Frontal cortex (tissue), 3 donors: ENCODE measurements at regions not wholly inside any gene's neighbourhood (a gene's known extent, or its start where the extent isn't known, plus 50 kb on each side); places are given as distances from the start of the nearest gene placed in this dataset.

Experiments used
- DNase-seq, 2 donors: peaks; one replicate each; pipeline ENCODE4 v3.0.0; 2012; ENCODE audit warnings: low spot score in 2 of 2
- FAIRE-seq: peaks from 2 replicates; lab custom pipeline; 2012; peaks lifted over from hg19 to GRCh38; lab: Jason Lieb, UNC
- donor health status: control.
- donor health status: control.
- donor health status: control.

DNA sequence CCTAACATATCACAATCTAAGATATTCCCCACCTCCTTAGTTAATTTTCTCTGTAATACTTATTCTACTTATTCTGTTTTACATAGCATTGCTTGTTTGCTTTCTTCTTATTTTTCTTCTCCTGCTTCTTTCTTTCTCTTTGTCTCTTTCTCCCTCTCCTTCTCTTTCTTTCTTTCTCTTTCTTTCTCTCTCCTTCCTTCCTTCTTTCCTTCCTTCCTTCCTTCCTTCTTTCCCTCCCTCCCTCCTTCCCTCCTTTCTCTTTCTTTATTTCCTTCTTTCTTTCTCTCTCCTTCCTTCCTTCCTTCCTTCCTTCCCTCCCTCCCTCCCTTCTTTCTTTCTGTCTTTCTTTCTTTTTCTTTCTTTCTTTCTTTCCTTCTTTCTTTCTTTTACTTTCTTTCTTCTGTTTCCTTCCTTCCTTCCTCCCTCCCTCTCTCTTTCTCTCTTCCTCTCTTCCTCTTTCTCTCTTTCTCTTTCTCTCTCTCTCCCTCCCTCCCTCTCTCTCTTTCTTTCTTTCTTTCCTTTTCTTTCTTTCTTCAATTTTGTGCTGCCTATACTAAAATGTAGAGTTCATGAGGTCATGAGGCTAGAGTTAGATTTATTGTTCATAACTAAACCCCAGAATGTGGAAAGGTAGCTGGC lies 445.4 kb downstream of the GATA3 start:
- FAIRE-seq, result no peak
- no peak for DNase-seq

DNA sequence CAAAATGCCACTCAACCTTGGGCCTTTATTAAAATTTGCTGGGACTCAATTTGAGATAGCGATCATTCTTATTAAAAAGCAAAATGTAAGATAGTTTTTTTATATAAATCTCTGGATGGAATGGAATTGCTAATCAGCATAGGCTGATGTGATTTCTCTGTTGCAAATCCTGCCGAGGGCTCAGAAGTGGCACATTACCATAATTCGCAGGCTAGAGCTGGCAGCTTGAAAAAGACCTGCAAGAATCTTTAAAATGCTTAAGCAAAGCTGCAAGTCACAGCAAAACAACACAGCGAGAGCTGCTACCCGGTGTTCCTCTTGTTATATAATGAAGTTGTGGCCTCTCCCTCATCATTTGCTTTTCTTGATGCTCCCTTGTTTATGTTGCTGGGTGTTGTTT lies 448.1 kb downstream of the GATA3 start:
- no peak for FAIRE-seq
- no peak for DNase-seq

DNA sequence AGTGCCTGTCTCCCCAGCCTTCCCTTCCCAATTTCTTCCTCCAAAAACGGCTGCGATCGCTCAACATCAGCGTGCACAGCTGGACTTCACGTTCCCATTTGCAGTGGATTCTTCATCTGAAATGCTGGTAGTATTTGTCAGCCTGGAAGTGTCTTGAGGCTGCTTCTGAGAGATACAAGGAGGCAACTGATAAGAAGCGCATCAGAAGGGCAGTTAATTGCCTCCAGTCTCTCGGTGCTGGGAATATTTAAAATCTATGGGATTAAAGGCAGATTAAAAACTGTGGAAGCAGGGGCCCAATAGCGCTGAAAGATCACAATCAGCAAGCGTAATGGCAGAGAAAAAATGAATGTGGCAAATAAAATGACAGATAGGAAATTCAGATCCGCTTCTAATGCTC lies 450.0 kb downstream of the GATA3 start:
- FAIRE-seq (no peak), DNase-seq (no peak)

DNA sequence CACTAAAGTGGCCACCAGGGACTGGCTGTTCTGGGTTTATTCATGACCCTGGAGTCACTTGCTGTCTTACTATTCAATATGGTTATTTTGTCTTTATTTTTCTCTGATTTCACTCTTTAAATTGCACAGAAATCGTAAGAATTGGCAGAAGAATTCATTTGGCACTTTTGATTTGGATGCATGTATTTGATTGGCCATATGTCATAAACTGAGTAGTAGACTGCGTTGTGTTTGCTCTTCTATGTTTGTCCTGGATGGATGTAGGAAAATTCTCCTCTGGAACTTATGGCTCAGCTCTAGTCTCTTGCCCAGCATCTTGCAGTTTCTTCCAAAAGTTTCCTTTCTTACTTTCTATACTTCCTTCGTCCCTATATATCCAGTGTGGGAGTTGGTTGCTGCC lies 452.7 kb downstream of the GATA3 start:
- no peak for DNase-seq
- FAIRE-seq, result no peak

DNA sequence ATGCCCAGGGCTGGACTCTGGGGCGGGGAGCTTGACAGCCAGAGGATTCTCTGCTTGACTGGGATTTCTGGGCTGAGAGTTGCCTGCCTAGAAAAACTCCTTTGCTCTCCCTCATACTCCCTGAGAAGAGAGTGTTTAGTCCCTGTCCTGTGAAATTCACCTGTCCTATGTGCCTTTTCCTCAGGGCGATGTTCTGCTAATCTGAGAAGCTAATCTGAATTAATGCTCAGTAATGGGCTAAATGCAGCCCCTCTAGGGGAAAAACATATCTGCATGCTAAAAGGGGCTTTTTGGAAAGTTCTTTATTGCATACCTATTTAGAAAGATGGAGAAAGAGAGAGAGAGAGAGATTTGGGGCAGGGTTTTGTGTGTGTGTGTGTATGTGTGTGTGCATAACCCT lies 454.4 kb downstream of the GATA3 start:
- DNase-seq (no peak), FAIRE-seq (no peak)

DNA sequence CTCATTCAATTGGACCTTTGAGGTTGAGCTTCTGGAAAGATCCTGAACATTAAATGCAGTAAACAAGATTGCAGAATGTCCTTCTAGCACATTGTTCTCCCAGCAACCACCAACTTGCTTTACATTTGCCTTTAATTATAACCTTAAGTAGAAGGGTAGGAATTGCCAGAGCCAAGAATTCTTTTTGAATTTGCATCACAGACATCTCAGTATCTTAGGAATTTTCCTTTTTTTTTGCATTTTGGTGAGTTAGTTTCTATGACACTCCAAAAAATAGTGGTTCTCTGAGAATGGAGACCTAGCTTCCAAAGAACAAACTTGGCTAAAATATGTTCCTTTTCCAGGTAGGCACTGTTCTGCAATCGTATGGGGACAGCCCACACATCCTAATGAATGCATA lies 456.0 kb downstream of the GATA3 start:
- FAIRE-seq (no peak), DNase-seq (no peak)

DNA sequence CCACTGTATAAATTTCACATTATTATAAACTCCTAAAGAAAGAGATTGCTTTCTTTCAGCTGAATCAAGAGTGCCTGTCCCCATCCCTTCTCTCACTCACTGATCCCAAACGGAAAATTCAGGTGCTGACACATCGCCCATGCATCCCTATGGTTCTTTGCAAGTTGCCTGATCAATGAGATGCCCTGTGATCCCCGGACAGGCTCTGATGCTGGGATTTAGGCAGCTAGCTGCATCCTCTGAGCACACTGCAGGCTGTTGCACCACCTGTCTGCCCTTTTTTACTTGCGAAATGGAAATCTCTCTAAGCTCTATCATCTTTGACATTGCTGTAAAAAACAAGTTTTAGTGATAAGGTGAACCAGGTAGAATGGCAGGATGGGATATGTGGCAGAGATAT lies 456.5 kb downstream of the GATA3 start:
- no peak for DNase-seq
- no peak for FAIRE-seq

DNA sequence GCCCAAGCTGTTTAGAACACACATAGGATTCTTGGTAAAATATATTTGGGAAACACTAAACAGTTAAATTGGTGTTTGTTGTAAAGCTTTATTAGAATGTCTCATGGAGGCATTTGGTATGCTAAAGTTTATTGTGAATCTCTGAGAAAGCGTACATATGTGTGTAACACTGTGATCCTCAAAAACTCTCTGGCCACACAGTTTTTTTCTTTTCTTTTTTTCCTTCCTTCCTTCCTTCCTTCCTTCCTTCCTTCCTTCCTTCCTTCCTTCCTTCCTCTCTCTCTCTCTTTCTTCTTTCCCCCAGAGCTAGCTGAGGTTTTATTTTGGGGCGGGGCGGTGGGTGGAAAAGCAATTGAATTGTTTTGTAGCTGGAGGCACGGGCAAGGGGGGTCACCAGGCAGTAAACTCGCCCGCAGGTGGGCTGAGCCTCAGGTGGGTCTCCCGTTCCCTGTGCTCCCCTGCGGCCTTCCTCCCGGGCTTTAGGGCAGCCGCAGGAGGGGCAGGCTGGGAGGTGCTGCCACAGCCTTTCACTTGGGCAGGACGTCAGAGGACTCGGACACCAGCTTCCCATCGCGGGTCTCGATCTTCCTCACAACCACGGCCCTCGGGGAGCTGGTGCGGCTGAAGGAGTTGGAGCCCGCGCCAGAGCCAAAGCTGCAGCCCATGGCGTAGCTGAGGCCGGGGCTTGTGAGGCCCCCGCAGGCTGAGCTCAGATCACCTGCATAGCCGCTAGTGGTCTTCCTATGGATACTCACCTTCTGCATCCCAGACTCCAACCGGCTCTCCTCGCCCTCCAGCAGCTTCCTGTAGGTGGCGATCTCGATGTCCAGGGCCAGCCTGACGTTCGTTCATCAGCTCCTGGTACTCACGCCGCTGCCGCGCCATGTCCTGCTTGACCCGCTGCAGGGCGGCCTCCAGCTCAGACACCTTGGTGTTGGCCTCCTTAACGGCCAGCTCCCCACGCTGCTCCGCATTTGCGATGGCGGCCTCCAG lies 459.0 kb downstream of the GATA3 start:
- DNase-seq, result no peak

DNA sequence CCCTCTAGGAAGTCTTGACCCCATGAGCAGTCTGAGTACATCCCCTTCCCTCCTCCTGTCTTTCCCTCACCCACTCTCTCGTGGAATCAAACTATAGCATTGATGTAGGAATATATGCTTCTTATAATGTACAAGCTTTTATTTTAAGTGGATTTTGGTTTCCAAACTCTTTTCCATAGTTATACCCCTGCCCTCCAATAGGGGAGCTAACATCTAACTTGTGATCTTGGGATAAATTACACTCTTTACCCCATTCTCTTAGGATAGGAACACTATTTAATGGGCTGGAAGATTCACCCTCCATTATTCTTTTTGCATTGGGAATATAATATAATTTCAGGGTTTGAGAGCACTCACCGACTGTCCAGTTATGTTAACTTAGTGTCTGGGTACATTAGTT lies 465.9 kb downstream of the GATA3 start:
- FAIRE-seq (no peak), DNase-seq (no peak)

More for the DNA sequence above, 459.0 kb downstream of the GATA3 start:
- FAIRE-seq, result no peak

DNA sequence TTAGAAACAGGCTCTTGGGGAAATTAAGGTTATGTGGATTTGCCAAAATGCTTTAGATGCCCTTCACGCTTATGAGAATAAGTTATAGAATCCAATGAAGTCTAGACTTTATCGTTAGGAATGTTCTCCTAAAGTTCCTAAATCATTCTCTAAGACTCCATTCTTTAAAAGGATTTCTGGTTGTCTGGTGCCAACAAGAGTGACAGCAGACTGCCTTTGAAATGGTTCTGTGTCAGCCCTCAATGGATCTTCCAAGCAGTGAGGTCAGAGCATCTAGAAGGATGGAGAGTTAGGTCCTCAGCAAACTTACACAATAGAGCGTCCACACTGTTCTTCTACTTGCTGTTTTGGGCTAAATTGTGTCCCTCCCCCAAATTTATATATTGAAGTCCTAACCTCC lies 473.3 kb downstream of the GATA3 start:
- FAIRE-seq, result no peak

DNA sequence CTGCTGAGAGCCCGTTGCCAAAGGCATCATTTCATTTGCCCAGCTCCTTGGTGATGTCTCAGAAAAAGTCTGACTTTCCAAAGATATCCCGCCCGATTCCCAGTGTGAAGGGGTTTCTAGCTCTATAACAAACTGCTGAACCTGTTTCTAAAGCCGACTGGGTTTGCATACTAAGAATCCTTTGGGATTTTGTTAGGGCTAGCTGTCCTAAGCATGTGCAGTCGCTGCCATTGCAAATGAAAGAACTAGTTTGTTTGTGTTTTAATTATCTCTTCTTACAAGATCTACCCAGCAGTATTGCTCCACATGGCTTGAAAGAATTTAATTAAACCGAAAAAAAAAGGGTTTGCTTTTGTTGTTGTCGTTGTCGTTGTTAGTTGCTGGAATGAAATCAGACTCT lies 476.6 kb downstream of the GATA3 start:
- DNase-seq, result no peak

More for the DNA sequence above, 473.3 kb downstream of the GATA3 start:
- DNase-seq, result no peak

DNA sequence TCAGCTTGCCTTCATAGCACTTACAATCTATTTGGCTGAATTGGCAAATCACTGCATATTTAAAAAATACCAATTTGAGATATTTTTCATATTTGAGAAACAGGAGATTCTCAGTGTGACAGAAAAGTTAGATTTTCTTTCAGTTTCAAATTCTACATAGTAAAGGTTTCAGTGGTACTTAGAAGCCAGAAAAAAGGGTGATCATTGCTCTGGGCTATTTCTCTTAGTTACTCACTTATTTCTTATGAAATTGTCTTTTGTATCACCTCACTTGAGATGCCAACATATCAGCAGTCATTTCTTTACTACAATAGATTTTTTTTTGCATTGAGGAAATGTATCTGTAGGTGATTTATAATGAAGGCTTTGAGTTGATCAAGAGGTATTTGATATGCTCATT lies 478.2 kb downstream of the GATA3 start:
- DNase-seq, result no peak
- no peak for FAIRE-seq

More for the DNA sequence above, 476.6 kb downstream of the GATA3 start:
- FAIRE-seq, result no peak

DNA sequence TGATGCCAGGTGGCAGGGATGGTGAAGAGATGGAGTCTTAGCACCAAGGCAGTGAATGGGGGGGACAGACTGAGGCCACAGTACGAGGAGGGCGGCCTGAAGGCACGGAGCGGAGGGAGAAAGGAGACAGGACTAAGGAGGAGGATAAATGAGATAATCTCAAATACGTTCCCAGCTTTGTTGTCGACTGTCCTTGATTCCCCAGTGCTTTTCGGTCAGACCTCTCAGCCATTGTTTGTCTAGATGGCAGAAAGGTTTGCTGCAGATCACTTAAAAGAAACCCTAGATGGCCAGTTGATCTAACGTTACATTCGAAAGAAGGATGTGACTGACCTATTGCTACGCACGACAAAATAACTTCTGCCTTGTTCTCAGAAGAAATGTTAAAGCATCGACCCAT lies 479.0 kb downstream of the GATA3 start:
- DNase-seq, result no peak
- no peak for FAIRE-seq

DNA sequence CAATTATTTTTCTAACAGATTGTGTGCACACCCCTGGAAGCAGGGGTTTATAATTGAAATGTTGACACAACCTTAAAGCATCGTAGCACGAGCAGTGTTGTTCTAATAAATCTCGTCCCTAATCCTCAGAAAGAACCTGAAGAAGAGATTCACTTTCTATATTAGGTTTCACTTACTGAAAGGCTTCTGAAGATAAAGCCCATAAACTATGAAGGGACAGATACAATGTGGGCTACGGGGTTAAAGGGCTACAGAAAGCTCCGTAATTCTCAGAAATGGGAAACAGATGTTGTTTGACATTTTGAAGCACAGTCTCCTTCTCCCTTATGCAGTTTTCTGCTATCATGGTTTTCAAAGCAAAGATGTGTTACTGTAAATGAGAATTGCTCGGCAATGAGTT lies 479.6 kb downstream of the GATA3 start:
- DNase-seq (no peak), FAIRE-seq (no peak)

DNA sequence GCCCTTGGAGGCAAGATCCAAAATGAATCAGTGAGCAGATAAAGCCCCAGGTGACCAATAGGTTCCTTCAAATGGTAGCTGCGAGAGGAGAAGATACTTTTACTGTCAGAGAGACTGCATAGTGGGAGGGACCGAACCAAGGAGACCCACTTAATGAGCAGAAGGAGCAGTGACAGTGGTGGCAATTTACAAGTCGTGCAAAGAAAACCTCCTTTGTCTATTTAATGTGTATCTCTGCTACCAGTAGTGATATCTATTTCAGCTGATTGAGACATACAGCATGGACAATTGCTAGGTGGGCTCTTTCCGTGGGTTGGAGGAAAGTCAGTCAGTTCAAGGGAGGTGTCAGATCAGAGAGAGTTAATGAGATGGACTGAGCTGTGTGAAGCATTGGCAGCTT lies 480.4 kb downstream of the GATA3 start:
- DNase-seq (no peak), FAIRE-seq (no peak)

DNA sequence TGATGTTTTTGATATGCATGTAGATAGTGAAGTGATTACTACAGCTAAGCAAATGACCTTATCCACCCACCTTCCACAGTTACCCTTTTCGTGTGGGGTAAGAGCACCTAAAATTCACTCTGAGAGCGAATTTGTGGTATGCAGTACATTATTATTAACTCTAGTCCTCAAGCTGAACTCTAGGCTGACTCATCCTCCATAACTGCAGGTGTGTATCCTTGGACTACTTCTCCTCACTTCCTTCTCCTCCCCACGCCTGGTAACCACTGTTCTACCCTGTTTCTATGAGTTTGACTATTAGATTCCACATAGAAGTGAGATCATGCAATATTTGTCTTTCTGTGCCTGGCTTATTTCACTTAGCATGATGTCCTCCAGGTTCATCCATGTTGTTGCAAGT lies 484.6 kb downstream of the GATA3 start:
- DNase-seq, result no peak
- FAIRE-seq, result no peak

DNA sequence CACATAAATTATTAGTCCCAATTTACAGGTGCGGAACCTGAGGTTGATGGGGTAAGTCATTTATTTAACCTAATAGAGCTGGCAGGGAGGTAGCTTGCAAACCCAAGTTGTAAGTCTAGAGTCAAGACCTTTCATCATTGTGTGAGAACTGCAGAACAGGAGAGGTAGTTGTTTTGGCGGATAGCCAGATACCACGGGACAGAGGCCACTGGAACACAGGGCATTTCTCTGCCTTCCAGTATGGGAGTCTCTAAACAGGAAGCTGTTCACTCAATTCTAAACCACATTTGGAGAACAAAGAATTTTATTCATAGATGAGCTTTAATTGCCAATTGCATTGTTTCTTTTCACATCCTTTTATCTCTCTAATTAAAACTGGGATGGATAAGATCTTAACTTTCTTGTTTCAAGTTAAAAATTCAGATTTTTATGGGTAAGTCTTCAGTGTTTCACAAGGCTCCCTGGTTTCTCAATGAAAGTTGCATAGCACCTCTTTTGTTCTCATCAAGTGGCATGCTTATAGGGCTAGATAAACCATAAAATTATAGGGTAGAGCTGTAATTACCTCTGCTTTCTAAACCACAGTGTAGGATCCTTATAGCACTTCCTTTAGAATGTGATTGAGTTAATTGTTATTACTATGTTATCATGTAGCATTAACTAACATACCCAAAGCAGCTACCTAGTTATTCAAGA lies 489.0 kb downstream of the GATA3 start:
- FAIRE-seq (no peak), DNase-seq (no peak)

DNA sequence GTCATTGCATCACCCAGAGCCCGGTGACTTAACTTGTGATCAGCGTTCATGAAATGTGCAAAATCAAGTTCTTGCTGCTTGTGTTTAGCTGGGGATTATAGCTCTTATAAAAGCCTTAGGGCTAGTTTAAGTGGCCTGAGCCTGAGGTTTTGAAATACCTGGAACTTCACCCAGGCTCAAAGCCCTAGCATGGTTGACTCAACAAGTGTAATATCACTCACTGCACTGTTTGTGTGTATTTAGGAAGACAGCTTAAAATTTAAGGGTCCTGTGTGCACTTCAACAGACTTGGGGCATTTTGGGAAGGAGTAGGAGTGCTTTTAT lies 489.5 kb downstream of the GATA3 start:
- no peak for DNase-seq
- no peak for FAIRE-seq

DNA sequence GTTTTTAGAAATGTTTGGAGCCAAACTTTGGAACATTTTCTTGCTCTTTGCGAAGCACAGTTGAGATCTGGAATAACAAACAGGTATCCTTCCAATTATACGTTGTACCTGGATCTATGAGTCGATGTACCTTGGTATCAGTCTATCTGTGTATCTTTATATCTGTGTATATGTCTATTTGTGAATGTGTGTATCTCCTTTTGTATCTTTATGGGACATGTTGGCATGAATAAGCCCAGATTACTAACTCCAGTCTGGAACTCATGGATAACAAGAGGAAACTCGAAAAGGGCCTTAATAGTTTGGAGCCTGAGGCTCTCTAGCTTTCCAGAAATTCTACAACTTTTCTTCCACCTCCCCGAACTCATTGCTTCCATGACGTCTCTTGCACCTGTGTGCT lies 490.0 kb downstream of the GATA3 start:
- no peak for DNase-seq
- no peak for FAIRE-seq

DNA sequence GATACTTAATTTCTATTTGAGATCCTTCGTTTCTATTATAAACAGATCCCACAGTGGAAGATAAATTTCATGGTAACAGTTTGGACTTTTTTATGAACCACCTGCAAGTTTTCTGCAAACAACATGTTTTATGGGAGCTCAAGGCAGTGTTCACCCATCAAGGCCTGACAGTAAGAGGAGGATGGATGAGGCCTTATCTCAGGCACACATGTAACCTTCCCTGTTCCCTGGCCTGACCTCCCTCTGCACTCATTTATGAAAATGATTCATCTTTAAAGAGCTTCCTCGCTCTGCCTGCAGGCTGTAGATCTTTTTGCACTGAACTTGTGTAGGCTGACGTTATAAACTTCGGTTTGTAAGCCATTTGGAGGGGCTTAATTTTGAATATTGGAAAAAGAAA lies 500.1 kb downstream of the GATA3 start:
- FAIRE-seq (no peak), DNase-seq (no peak)

DNA sequence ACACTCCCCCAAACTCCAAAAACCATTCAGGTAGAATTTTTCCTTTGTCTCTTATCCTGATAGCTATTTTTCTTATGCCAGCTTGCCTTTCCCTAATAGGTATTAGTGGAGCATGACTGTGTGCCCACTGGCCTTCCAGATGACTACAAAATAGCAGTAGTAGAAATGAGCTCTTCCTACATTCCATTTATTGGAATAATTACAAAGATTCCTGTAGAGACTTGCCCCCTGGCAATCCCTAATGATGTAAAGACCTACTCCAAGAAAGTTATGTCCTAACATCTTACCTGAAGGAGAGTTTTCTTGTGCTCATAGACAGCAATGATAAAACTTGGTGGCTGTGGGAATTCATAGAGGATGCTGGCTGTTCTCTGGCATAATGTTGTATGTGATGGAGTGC lies 501.8 kb downstream of the GATA3 start:
- FAIRE-seq (no peak), DNase-seq (no peak)
